Endothelial cell of umbilical vein (primary cell): ENCODE measurements at regions not wholly inside any gene's neighbourhood (a gene's known extent, or its start where the extent isn't known, plus 50 kb on each side); places are given as distances from the start of the nearest gene placed in this dataset.

Experiments used
- CTCF ChIP-seq, 2 donors: IDR thresholded peaks; 1 replicate in 1 of 2; 2 replicates in 1 of 2; pipeline ENCODE4 v1.5.1; 2011; ENCODE audit warnings: low read length in 2 of 2, mild to moderate bottlenecking in 2 of 2, moderate library complexity in 2 of 2, control low read depth in 1 of 2, inconsistent platforms in 1 of 2, low read depth in 1 of 2; ENCODE audit not compliant: insufficient read depth in 1 of 2; ENCODE audit errors: extremely low read depth in 1 of 2
- EZH2 ChIP-seq: IDR thresholded peaks from 2 replicates; pipeline ENCODE4 v1.6.1; 2012; ENCODE audit warnings: borderline replicate concordance, low read depth, mild to moderate bottlenecking, moderate library complexity, low read length, inconsistent platforms; ENCODE audit not compliant: severe bottlenecking
- POLR2A ChIP-seq: IDR thresholded peaks from 2 replicates; pipeline ENCODE4 v1.6.1; 2012; ENCODE audit warnings: low read depth, mild to moderate bottlenecking, control low read depth, low read length
- POLR2AphosphoS5 ChIP-seq: IDR thresholded peaks from 2 replicates; pipeline ENCODE4 v1.6.1; 2012; ENCODE audit warnings: low read depth, mild to moderate bottlenecking, control low read depth, low read length, moderate library complexity; ENCODE audit not compliant: insufficient read depth

- no peak for TF ChIP-seq CTCF (IDR thresholded peaks at IDR 0.05; ENCODE audit: extremely low read depth in 1 of 2, insufficient read depth in 1 of 2, low read depth in 1 of 2, low read length in 2 of 2)
- no peak for TF ChIP-seq POLR2A
- TF ChIP-seq POLR2AphosphoS5 = no peak
- no peak for TF ChIP-seq EZH2
Observed at GRCh38 chr9:86459191-86459590, 105.0 kb upstream of the TUT7 start.
